ENCODE measurements at regions not wholly inside any gene's neighbourhood (a gene's known extent, or its start where the extent isn't known, plus 50 kb on each side); places are given as distances from the start of the nearest gene placed in this dataset.
A peak's percentile ranks its signal among the peaks of the same experiment; 100 is the strongest.

DNA sequence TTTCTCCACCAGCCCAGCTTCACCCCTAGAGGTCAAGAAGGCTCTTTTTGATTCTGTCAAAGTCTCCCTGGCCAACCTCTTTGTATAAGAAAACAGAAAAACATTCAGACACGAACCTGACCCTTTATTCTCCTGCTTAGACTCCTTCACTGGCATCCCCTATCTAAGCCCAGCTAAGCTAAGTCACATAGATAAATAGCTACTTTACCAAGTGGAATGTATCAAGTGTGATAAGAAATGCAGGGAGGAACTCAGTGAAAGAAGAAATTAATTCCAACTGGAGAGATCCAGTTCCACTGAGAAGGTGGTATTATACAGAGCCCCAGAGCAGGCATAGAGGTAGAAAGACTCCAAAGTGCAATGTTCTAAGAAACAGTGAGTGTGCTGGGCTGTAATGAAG, 489.5 kb downstream of the TNS1 start (continued):
- TF ChIP-seq ZNF343 (CRISPR knock-in tag; IDR thresholded peaks at IDR 0.05): no peak
- TF ChIP-seq EP300 (IDR thresholded peaks at IDR 0.05; ENCODE audit: low read depth in 2 of 2, low read length in 2 of 2): no peak
- TF ChIP-seq EP300 (CRISPR knock-in tag; IDR thresholded peaks at IDR 0.05; ENCODE audit: borderline replicate concordance): no peak
- no peak for TF ChIP-seq MEIS1 (CRISPR knock-in tag; IDR thresholded peaks at IDR 0.05; ENCODE audit: borderline replicate concordance)

GRCh38 chr2:217512728-217513127, 490.1 kb downstream of the TNS1 start:
- Histone ChIP-seq H3K9ac (ENCODE audit: insufficient read depth, low read depth, low read length) (no peak overlapping the region), H3K9me3 (ENCODE audit: low read length) (no peaks in the 10 kb centered on the region), H3K27me3 (ENCODE audit: control insufficient read depth in 1 of 2, insufficient read depth in 2 of 2, low read length in 2 of 2) (no peaks in the 10 kb centered on the region), H3K4me1 (ENCODE audit: insufficient read depth, low read length) (no peaks in the 10 kb centered on the region), H4K20me1 (ENCODE audit: insufficient read depth, low read length) (no peaks in the 10 kb centered on the region), H2AFZ (ENCODE audit: low read length) (no peak overlapping the region), H3K4me2 (ENCODE audit: low read depth, low read length) (no peak overlapping the region), H3K36me3 (replicated peaks in 1 of 2; ENCODE audit: control insufficient read depth in 1 of 2, insufficient read depth in 2 of 2, low read length in 2 of 2) (no peaks in the 10 kb centered on the region), H3K4me3 (replicated peaks in 1 of 3; ENCODE audit: insufficient read depth in 1 of 3, low read depth in 2 of 3, low read length in 3 of 3) (no peak overlapping the region), H3K79me2 (ENCODE audit: insufficient read depth, low read length) (no peaks in the 10 kb centered on the region), H3K27ac (ENCODE audit: extremely low read length, insufficient read depth, low read length) (no peak overlapping the region)
- ChIA-PET POLR2A (no interaction called here), CTCF (ENCODE audit: low intra/inter-chr PET ratio, low total read pairs) (no interaction called here)
- FAIRE-seq (no peak), ATAC-seq (no peak), DNase-seq (ENCODE audit: low spot score) (no peak)
- intact Hi-C loops (cut with micrococcal nuclease; ENCODE audit: unreplicated experiment) (loop anchor here (5.0 kb wide), 1 partner anchor 995 kb away; no protein-coding TSS in a partner anchor), in situ Hi-C loops (cut with HindIII; ENCODE audit: extremely low pct_ligation_motif_present, low pct_unique_long_range_greater_than_20kb) (loop anchor here (5.0 to 25.0 kb wide), 3 partner anchors 470 to 1000 kb away; partner anchors contain the start of gene IGFBP5)
- WGBS (ENCODE audit: low lambda C conversion rate): 20% methylated on average over 4 of the region's 4 CpGs
- no TSS peak for BruUV-seq (replicated peaks)
- TF ChIP-seq FOXP1 (IDR thresholded peaks at IDR 0.05): 0 out of 2 replicates have a peak, but pooled peaks have one; percentile 38
- TF ChIP-seq FOXP1 (CRISPR knock-in tag; IDR thresholded peaks at IDR 0.05): no peak
- TF ChIP-seq SOX6 (IDR thresholded peaks at IDR 0.05): peak; percentile 85; the same call in 1 of the 2 replicates
- no peak for TF ChIP-seq SOX6 (CRISPR knock-in tag; IDR thresholded peaks at IDR 0.05)
- no peak for TF ChIP-seq SMC3 (IDR thresholded peaks at IDR 0.05; ENCODE audit: low read length)
- peak; percentile 84; the same call in 1 of the 2 replicates for TF ChIP-seq PLRG1 (conservative IDR thresholded peaks at IDR 0.05)
- TF ChIP-seq, protein P1, sequence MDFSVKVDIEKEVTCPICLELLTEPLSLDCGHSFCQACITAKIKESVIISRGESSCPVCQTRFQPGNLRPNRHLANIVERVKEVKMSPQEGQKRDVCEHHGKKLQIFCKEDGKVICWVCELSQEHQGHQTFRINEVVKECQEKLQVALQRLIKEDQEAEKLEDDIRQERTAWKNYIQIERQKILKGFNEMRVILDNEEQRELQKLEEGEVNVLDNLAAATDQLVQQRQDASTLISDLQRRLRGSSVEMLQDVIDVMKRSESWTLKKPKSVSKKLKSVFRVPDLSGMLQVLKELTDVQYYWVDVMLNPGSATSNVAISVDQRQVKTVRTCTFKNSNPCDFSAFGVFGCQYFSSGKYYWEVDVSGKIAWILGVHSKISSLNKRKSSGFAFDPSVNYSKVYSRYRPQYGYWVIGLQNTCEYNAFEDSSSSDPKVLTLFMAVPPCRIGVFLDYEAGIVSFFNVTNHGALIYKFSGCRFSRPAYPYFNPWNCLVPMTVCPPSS (IDR thresholded peaks at IDR 0.05): peak; percentile 94; the same call in 1 of the 2 replicates
- TF ChIP-seq CERS6 (CRISPR knock-in tag; IDR thresholded peaks at IDR 0.05): no peak
- TF ChIP-seq NONO (IDR thresholded peaks at IDR 0.05): 0 out of 2 replicates have a peak, but pooled peaks have one; percentile 91
- no peak for TF ChIP-seq NONO (CRISPR knock-in tag; conservative IDR thresholded peaks at IDR 0.05)
- TF ChIP-seq, protein P2, sequence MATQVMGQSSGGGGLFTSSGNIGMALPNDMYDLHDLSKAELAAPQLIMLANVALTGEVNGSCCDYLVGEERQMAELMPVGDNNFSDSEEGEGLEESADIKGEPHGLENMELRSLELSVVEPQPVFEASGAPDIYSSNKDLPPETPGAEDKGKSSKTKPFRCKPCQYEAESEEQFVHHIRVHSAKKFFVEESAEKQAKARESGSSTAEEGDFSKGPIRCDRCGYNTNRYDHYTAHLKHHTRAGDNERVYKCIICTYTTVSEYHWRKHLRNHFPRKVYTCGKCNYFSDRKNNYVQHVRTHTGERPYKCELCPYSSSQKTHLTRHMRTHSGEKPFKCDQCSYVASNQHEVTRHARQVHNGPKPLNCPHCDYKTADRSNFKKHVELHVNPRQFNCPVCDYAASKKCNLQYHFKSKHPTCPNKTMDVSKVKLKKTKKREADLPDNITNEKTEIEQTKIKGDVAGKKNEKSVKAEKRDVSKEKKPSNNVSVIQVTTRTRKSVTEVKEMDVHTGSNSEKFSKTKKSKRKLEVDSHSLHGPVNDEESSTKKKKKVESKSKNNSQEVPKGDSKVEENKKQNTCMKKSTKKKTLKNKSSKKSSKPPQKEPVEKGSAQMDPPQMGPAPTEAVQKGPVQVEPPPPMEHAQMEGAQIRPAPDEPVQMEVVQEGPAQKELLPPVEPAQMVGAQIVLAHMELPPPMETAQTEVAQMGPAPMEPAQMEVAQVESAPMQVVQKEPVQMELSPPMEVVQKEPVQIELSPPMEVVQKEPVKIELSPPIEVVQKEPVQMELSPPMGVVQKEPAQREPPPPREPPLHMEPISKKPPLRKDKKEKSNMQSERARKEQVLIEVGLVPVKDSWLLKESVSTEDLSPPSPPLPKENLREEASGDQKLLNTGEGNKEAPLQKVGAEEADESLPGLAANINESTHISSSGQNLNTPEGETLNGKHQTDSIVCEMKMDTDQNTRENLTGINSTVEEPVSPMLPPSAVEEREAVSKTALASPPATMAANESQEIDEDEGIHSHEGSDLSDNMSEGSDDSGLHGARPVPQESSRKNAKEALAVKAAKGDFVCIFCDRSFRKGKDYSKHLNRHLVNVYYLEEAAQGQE (IDR thresholded peaks at IDR 0.05; ENCODE audit: borderline replicate concordance in 1 of 2, low read depth in 1 of 2, low read length in 2 of 2): no peak
- TF ChIP-seq NFRKB (IDR thresholded peaks at IDR 0.05): peak; percentile 70; the same call in 1 of the 2 replicates
- 0 out of 2 replicates have a peak, but pooled peaks have one; percentile 15 for TF ChIP-seq ATF7 (IDR thresholded peaks at IDR 0.05)
- no peak for TF ChIP-seq ATF7 (CRISPR knock-in tag; IDR thresholded peaks at IDR 0.05)
